MM.1S (cell line): ENCODE measurements at regions not wholly inside any gene's neighbourhood (a gene's known extent, or its start where the extent isn't known, plus 50 kb on each side); places are given as distances from the start of the nearest gene placed in this dataset.

Experiments
- CTCF ChIP-seq: fragments of 300-600 bp; sonication (generic); IDR thresholded peaks from 2 replicates; pipeline ENCODE4 v1.5.1; 2016; ENCODE audit warnings: antibody characterized with exemption, low read length, mixed read lengths
- EZH2 ChIP-seq: fragments of 300-600 bp; sonication (generic); optimal IDR thresholded peaks from 2 replicates; pipeline ENCODE3; 2017; ENCODE audit warnings: low read depth, mild to moderate bottlenecking, antibody characterized with exemption, low read length, mixed read lengths

GRCh38 chr10:24000271-24000813 lies 208.6 kb upstream of the KIAA1217 start:
- TF ChIP-seq CTCF (no peak), EZH2 (no peak)
